ENCODE measurements at regions not wholly inside any gene's neighbourhood (a gene's known extent, or its start where the extent isn't known, plus 50 kb on each side); places are given as distances from the start of the nearest gene placed in this dataset.

DNA sequence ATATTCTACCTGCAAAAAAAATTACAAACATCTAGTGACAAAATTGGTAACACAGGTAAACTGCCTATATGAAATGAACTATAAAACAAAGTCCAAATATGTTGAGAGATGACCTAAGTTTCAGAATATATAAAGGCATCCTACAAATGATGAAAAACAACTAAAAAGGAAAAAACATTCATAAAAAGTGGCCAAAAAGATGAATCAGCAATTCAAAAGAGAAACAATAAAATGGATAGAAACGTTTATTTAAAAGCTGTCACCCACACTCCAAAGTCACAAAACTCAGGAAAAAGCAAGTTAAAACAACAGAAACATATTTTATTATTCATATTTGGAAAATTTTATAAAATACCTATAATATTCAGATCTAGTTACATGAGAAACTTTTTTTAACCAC, 106.5 kb upstream of the DCN start:
- intact Hi-C loops (cut with micrococcal nuclease), result no loop called here
- Histone ChIP-seq H3K4me1 (ENCODE audit: control insufficient read depth in 2 of 2, insufficient read depth in 2 of 2, low read length in 2 of 2) (no peaks in the 10 kb centered on the region), H3K4me3 (ENCODE audit: low read length) (no peak overlapping the region), H3K9me3 (ENCODE audit: control insufficient read depth in 2 of 3, low read length in 3 of 3) (no peaks in the 10 kb centered on the region), H3K27me3 (ENCODE audit: control insufficient read depth in 2 of 2, insufficient read depth in 2 of 2, low read length in 2 of 2) (no peaks in the 10 kb centered on the region), H3K27ac (ENCODE audit: low read depth, low read length) (no peak overlapping the region), H3K36me3 (ENCODE audit: control insufficient read depth in 2 of 3, insufficient read depth in 3 of 3, low read length in 3 of 3) (no peaks in the 10 kb centered on the region)
- ChIA-PET CTCF (no interaction called here), POLR2A (no interaction called here)
- no peaks in the 10 kb centered on the region for H3K9me3 Mint-ChIP-seq
- H3K36me3 Mint-ChIP-seq, result no peaks in the 10 kb centered on the region
- no peak overlapping the region for H3K27ac Mint-ChIP-seq
- H3K4me1 Mint-ChIP-seq, result peaks cover 0 to 5% (median 0%) of the 10 kb centered on the region in 7 donors
- H3K4me3 Mint-ChIP-seq, result no peak overlapping the region
- DNase-seq (no peak), ATAC-seq (no peak)
- peaks cover 0 to 21% (median 9%) of the 10 kb centered on the region in 5 donors for H3K27me3 Mint-ChIP-seq

- intact Hi-C loops (cut with micrococcal nuclease), result no loop called here
- H3K4me1 Mint-ChIP-seq, result peaks cover 0 to 5% (median 0%) of the 10 kb centered on the region in 7 donors
Observed at GRCh38 chr12:91287753-91288152, 105.1 kb upstream of the DCN start.

DNA sequence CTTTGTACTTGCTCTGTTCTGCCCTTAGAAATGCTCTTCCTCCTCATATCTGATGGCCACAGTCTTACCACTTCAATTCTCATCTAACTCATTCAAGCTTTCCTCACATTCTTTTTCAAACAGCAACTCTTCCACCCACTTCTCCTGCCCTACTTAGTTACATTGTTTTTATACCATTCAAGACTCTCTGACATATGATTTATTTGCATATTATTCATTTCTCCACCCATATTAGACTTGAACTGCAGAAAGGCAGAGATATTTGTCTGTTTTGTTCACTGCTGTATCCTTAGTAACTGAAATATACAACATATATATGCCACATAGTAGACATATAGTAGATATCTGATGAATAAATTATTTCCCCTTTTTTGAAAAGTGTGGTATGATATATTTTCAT, 95.5 kb upstream of the DCN start:
- Mint-ChIP-seq H3K27me3 (peaks cover 0 to 41% (median 33%) of the 10 kb centered on the region in 5 donors), H3K36me3 (no peaks in the 10 kb centered on the region), H3K4me1 (no peaks in the 10 kb centered on the region), H3K4me3 (no peak overlapping the region), H3K27ac (no peak overlapping the region), H3K9me3 (peaks cover 0 to 3% (median 0%) of the 10 kb centered on the region in 11 donors)
- CTCF ChIA-PET, result no interaction called here
- H3K36me3 ChIP-seq (ENCODE audit: control insufficient read depth in 2 of 3, insufficient read depth in 3 of 3, low read length in 3 of 3), result no peaks in the 10 kb centered on the region
- no peak overlapping the region for H3K4me3 ChIP-seq (ENCODE audit: low read length)
- ATAC-seq, result no peak
- no peaks in the 10 kb centered on the region for H3K4me1 ChIP-seq (ENCODE audit: control insufficient read depth in 2 of 2, insufficient read depth in 2 of 2, low read length in 2 of 2)
- POLR2A ChIA-PET, result no interaction called here
- no peak for DNase-seq
- intact Hi-C loops (cut with micrococcal nuclease), result no loop called here
- H3K9me3 ChIP-seq (ENCODE audit: control insufficient read depth in 2 of 3, low read length in 3 of 3), result no peaks in the 10 kb centered on the region
- peaks cover 0 to 3% of the 10 kb centered on the region in 2 donors for H3K27me3 ChIP-seq (ENCODE audit: control insufficient read depth in 2 of 2, insufficient read depth in 2 of 2, low read length in 2 of 2)
- H3K27ac ChIP-seq (ENCODE audit: low read depth, low read length), result no peak overlapping the region

More at GRCh38 chr12:91287753-91288152, 105.1 kb upstream of the DCN start:
- Mint-ChIP-seq H3K27me3 (peaks cover 0 to 16% (median 6%) of the 10 kb centered on the region in 5 donors), H3K27ac (no peak overlapping the region), H3K4me3 (no peak overlapping the region), H3K9me3 (no peaks in the 10 kb centered on the region), H3K36me3 (no peaks in the 10 kb centered on the region)
- ChIA-PET POLR2A (no interaction called here), CTCF (no interaction called here)
- Histone ChIP-seq H3K27me3 (ENCODE audit: control insufficient read depth in 2 of 2, insufficient read depth in 2 of 2, low read length in 2 of 2) (no peaks in the 10 kb centered on the region), H3K4me1 (ENCODE audit: control insufficient read depth in 2 of 2, insufficient read depth in 2 of 2, low read length in 2 of 2) (no peaks in the 10 kb centered on the region), H3K36me3 (ENCODE audit: control insufficient read depth in 2 of 3, insufficient read depth in 3 of 3, low read length in 3 of 3) (no peaks in the 10 kb centered on the region), H3K4me3 (ENCODE audit: low read length) (no peak overlapping the region), H3K27ac (ENCODE audit: low read depth, low read length) (no peak overlapping the region), H3K9me3 (ENCODE audit: control insufficient read depth in 2 of 3, low read length in 3 of 3) (no peaks in the 10 kb centered on the region)
- ATAC-seq, result no peak
- no peak for DNase-seq

DNA sequence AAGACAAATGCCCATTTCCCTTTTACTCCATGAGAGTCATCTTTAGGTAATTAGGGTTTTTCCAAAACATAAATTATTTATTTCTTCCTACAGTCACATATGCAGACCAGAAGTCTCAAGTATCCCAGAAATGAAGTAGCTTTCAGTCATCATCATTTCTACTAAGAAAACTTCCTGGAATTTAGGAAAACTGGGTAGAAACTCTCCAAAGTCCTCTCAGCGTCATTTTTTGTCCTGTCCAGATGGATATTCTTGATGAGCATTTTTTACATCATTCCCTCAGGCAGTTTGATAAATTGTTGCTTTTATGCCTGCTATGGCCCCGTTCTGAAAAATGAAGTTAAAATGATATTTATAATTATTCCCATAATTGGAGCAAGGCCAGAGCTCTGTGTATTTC, 93.9 kb upstream of the DCN start:
- DNase-seq, result no peak
- H3K27me3 ChIP-seq (ENCODE audit: control insufficient read depth in 2 of 2, insufficient read depth in 2 of 2, low read length in 2 of 2), result peaks cover 0 to 3% of the 10 kb centered on the region in 2 donors
- H3K36me3 Mint-ChIP-seq, result no peaks in the 10 kb centered on the region
- H3K27ac ChIP-seq (ENCODE audit: low read depth, low read length), result no peak overlapping the region
- intact Hi-C loops (cut with micrococcal nuclease), result no loop called here
- no peaks in the 10 kb centered on the region for H3K4me1 Mint-ChIP-seq
- H3K36me3 ChIP-seq (ENCODE audit: control insufficient read depth in 2 of 3, insufficient read depth in 3 of 3, low read length in 3 of 3), result no peaks in the 10 kb centered on the region
- CTCF ChIA-PET, result no interaction called here
- H3K4me1 ChIP-seq (ENCODE audit: control insufficient read depth in 2 of 2, insufficient read depth in 2 of 2, low read length in 2 of 2), result no peaks in the 10 kb centered on the region
- peaks cover 0 to 3% (median 0%) of the 10 kb centered on the region in 11 donors for H3K9me3 Mint-ChIP-seq
- ATAC-seq, result no peak
- peaks cover 0 to 43% (median 30%) of the 10 kb centered on the region in 5 donors for H3K27me3 Mint-ChIP-seq
- POLR2A ChIA-PET, result no interaction called here
- H3K9me3 ChIP-seq (ENCODE audit: control insufficient read depth in 2 of 3, low read length in 3 of 3), result no peaks in the 10 kb centered on the region
- H3K27ac Mint-ChIP-seq, result no peak overlapping the region
- H3K4me3 Mint-ChIP-seq, result no peak overlapping the region
- H3K4me3 ChIP-seq (ENCODE audit: low read length), result no peak overlapping the region

- no peak overlapping the region for H3K27ac Mint-ChIP-seq
- Histone ChIP-seq H3K4me1 (ENCODE audit: control insufficient read depth in 2 of 2, insufficient read depth in 2 of 2, low read length in 2 of 2) (no peaks in the 10 kb centered on the region), H3K9me3 (ENCODE audit: control insufficient read depth in 2 of 3, low read length in 3 of 3) (no peaks in the 10 kb centered on the region), H3K4me3 (ENCODE audit: low read length) (no peak overlapping the region), H3K27ac (ENCODE audit: low read depth, low read length) (no peak overlapping the region), H3K36me3 (ENCODE audit: control insufficient read depth in 2 of 3, insufficient read depth in 3 of 3, low read length in 3 of 3) (no peaks in the 10 kb centered on the region), H3K27me3 (ENCODE audit: control insufficient read depth in 2 of 2, insufficient read depth in 2 of 2, low read length in 2 of 2) (peaks cover 0 to 3% of the 10 kb centered on the region in 2 donors)
- H3K36me3 Mint-ChIP-seq, result no peaks in the 10 kb centered on the region
- H3K9me3 Mint-ChIP-seq, result no peaks in the 10 kb centered on the region
- POLR2A ChIA-PET, result no interaction called here
- ATAC-seq, result no peak
- H3K27me3 Mint-ChIP-seq, result peaks cover 0 to 46% (median 31%) of the 10 kb centered on the region in 5 donors
- no peak for DNase-seq
- CTCF ChIA-PET, result interaction anchor here (0.6 kb wide), 1 partner anchor 514 kb away, joined by 3 read pairs; no protein-coding TSS in a partner anchor
- H3K4me1 Mint-ChIP-seq, result no peaks in the 10 kb centered on the region
- H3K4me3 Mint-ChIP-seq, result no peak overlapping the region
- intact Hi-C loops (cut with micrococcal nuclease), result no loop called here
Observed at GRCh38 chr12:91275321-91275720, 92.7 kb upstream of the DCN start.

DNA sequence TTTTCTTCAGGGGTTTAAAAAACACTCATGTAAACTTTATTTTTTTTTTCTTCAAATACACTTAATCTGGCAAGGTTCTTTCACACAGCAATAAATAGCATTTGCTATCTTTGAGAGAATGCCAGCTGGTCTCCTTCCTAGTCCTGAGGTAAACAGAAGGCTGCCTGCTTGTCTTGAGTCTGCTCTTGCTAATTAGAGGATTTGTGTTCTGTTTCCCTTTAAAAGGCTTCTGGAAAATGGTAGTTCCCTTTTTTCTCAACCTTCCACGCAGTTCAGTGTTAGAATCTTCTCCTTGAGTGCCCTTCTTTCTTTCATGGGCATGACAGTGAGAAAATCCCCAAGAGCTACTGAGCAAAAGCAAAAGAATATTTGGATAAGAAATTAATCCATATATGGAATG, 92.3 kb upstream of the DCN start:
- H3K27me3 ChIP-seq (ENCODE audit: control insufficient read depth in 2 of 2, insufficient read depth in 2 of 2, low read length in 2 of 2), result peaks cover 0 to 3% of the 10 kb centered on the region in 2 donors
- H3K27ac ChIP-seq (ENCODE audit: low read depth, low read length), result no peak overlapping the region
- ATAC-seq (no peak), DNase-seq (no peak)
- no peaks in the 10 kb centered on the region for H3K4me1 Mint-ChIP-seq
- intact Hi-C loops (cut with micrococcal nuclease), result no loop called here
- ChIA-PET POLR2A (no interaction called here), CTCF (no interaction called here)
- no peaks in the 10 kb centered on the region for H3K36me3 ChIP-seq (ENCODE audit: control insufficient read depth in 2 of 3, insufficient read depth in 3 of 3, low read length in 3 of 3)
- no peaks in the 10 kb centered on the region for H3K9me3 Mint-ChIP-seq
- H3K4me1 ChIP-seq (ENCODE audit: control insufficient read depth in 2 of 2, insufficient read depth in 2 of 2, low read length in 2 of 2), result no peaks in the 10 kb centered on the region
- no peak overlapping the region for H3K27ac Mint-ChIP-seq
- H3K27me3 Mint-ChIP-seq, result peaks cover 0 to 44% (median 29%) of the 10 kb centered on the region in 5 donors
- H3K4me3 Mint-ChIP-seq, result no peak overlapping the region
- H3K9me3 ChIP-seq (ENCODE audit: control insufficient read depth in 2 of 3, low read length in 3 of 3), result no peaks in the 10 kb centered on the region
- H3K36me3 Mint-ChIP-seq, result no peaks in the 10 kb centered on the region
- H3K4me3 ChIP-seq (ENCODE audit: low read length), result no peak overlapping the region

GRCh38 chr12:91273560-91273959, 90.9 kb upstream of the DCN start:
- ChIA-PET CTCF (no interaction called here), POLR2A (no interaction called here)
- Mint-ChIP-seq H3K4me1 (no peaks in the 10 kb centered on the region), H3K27ac (no peak overlapping the region), H3K27me3 (peaks cover 0 to 45% (median 28%) of the 10 kb centered on the region in 5 donors), H3K9me3 (peaks cover 0 to 2% (median 0%) of the 10 kb centered on the region in 11 donors), H3K4me3 (no peak overlapping the region), H3K36me3 (no peaks in the 10 kb centered on the region)
- H3K27ac ChIP-seq (ENCODE audit: low read depth, low read length), result no peak overlapping the region
- H3K9me3 ChIP-seq (ENCODE audit: control insufficient read depth in 2 of 3, low read length in 3 of 3), result no peaks in the 10 kb centered on the region
- H3K4me3 ChIP-seq (ENCODE audit: low read length), result no peak overlapping the region
- ATAC-seq (no peak), DNase-seq (no peak)
- intact Hi-C loops (cut with micrococcal nuclease), result no loop called here
- H3K27me3 ChIP-seq (ENCODE audit: control insufficient read depth in 2 of 2, insufficient read depth in 2 of 2, low read length in 2 of 2), result no peaks in the 10 kb centered on the region
- H3K4me1 ChIP-seq (ENCODE audit: control insufficient read depth in 2 of 2, insufficient read depth in 2 of 2, low read length in 2 of 2), result no peaks in the 10 kb centered on the region
- no peaks in the 10 kb centered on the region for H3K36me3 ChIP-seq (ENCODE audit: control insufficient read depth in 2 of 3, insufficient read depth in 3 of 3, low read length in 3 of 3)
